Fibroblast of lung (primary cell): ENCODE measurements at regions not wholly inside any gene's neighbourhood (a gene's known extent, or its start where the extent isn't known, plus 50 kb on each side); places are given as distances from the start of the nearest gene placed in this dataset.

Experiments used
- DNase-seq, 2 donors: peaks; one replicate each; pipeline versions ENCODE4 v3.0.0 to v3.0.0-alpha.2; 2010; ENCODE audit warnings: low read depth in 2 of 2
- H2AFZ ChIP-seq: 2 replicates; pipeline ENCODE4 v1.5.1; 2012; ENCODE audit warnings: low read length, control low read depth, inconsistent platforms
- H3K27ac ChIP-seq: 2 replicates; pipeline ENCODE4 v1.5.1; 2011; ENCODE audit warnings: low read length, control low read depth; ENCODE audit not compliant: insufficient read depth
- H3K27me3 ChIP-seq: 2 replicates; pipeline ENCODE4 v1.5.1; 2011; ENCODE audit warnings: mild to moderate bottlenecking, low read length; ENCODE audit not compliant: control insufficient read depth, insufficient read depth
- H3K36me3 ChIP-seq: 2 replicates; pipeline ENCODE4 v1.5.1; 2011; ENCODE audit warnings: low read length; ENCODE audit not compliant: control insufficient read depth, insufficient read depth
- H3K4me1 ChIP-seq: 2 replicates; pipeline ENCODE4 v1.5.1; 2011; ENCODE audit warnings: low read length; ENCODE audit not compliant: control insufficient read depth, insufficient read depth; ENCODE audit errors: extremely low read depth
- H3K4me2 ChIP-seq: 2 replicates; pipeline ENCODE4 v1.5.1; 2011; ENCODE audit warnings: low read length, control low read depth; ENCODE audit not compliant: insufficient read depth; ENCODE audit errors: extremely low read depth
- H3K4me3 ChIP-seq, 4 experiments: fragments of 200-600 bp in 1 of 4; sonication (generic) in 1 of 4; replicated peaks in 1 of 4; 2 replicates each; pipeline ENCODE4 v1.5.1; 2011 to 2016; ENCODE audit warnings: low read length in 4 of 4, low read depth in 3 of 4, mild to moderate bottlenecking in 3 of 4, control low read depth in 2 of 4, inconsistent platforms in 1 of 4, mixed read lengths in 1 of 4; ENCODE audit not compliant: insufficient read depth in 1 of 4; ENCODE audit errors: control extremely low read depth in 1 of 4
- H3K79me2 ChIP-seq: 2 replicates; pipeline ENCODE4 v1.5.1; 2012; ENCODE audit warnings: mild to moderate bottlenecking, low read length, inconsistent platforms; ENCODE audit not compliant: control insufficient read depth, insufficient read depth
- H3K9ac ChIP-seq: 2 replicates; pipeline ENCODE4 v1.5.1; 2011; ENCODE audit warnings: mild to moderate bottlenecking, low read length, control low read depth; ENCODE audit not compliant: insufficient read depth
- H3K9me3 ChIP-seq: 2 replicates; pipeline ENCODE4 v1.5.1; 2012; ENCODE audit warnings: low read depth, low read length; ENCODE audit not compliant: control insufficient read depth, insufficient read depth
- H4K20me1 ChIP-seq: 2 replicates; pipeline ENCODE4 v1.5.1; 2011; ENCODE audit warnings: low read length; ENCODE audit not compliant: control insufficient read depth, insufficient read depth; ENCODE audit errors: extremely low read depth
- EZH2 ChIP-seq: IDR thresholded peaks from 2 replicates; pipeline ENCODE4 v1.5.1; 2012; ENCODE audit warnings: low read length, control low read depth, mild to moderate bottlenecking; ENCODE audit errors: missing control alignments
- TF ChIP-seq, protein P1 (sequence below), 2 donors: IDR thresholded peaks in 1 of 2; conservative IDR thresholded peaks in 1 of 2; 1 replicate in 1 of 2; 2 replicates in 1 of 2; pipeline ENCODE4 v1.5.1; 2011 to 2012; ENCODE audit warnings: low read length in 2 of 2, control low read depth in 1 of 2, inconsistent platforms in 1 of 2, low read depth in 1 of 2, mild to moderate bottlenecking in 1 of 2

DNA sequence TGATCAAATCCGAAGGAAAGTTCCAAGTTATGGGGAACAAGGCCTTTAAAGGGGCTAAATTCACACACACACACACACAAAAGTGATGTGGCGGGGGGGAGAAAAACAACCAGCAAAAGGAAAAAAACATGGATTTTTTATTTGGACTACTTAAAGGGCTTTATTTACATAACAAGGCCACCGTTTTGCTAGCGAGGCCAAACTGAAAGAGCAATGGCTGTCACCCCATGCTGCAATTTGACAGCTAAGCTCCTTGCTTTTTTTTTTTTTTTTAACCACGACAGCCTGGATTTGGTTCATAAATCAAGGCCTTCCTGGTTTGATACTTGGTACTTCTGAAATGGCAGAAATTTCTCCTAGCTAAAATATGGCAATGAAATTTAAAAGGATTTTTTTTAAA lies 99.6 kb upstream of the PTCHD1 start:
- no peak overlapping the region for H3K4me2 ChIP-seq
- no peak for DNase-seq
- no peaks in the 10 kb centered on the region for H3K4me1 ChIP-seq
- H2AFZ ChIP-seq: no peak overlapping the region
- H3K9ac ChIP-seq: no peak overlapping the region
- no peaks in the 10 kb centered on the region for H4K20me1 ChIP-seq
- TF ChIP-seq, protein P1, sequence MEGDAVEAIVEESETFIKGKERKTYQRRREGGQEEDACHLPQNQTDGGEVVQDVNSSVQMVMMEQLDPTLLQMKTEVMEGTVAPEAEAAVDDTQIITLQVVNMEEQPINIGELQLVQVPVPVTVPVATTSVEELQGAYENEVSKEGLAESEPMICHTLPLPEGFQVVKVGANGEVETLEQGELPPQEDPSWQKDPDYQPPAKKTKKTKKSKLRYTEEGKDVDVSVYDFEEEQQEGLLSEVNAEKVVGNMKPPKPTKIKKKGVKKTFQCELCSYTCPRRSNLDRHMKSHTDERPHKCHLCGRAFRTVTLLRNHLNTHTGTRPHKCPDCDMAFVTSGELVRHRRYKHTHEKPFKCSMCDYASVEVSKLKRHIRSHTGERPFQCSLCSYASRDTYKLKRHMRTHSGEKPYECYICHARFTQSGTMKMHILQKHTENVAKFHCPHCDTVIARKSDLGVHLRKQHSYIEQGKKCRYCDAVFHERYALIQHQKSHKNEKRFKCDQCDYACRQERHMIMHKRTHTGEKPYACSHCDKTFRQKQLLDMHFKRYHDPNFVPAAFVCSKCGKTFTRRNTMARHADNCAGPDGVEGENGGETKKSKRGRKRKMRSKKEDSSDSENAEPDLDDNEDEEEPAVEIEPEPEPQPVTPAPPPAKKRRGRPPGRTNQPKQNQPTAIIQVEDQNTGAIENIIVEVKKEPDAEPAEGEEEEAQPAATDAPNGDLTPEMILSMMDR (conservative IDR thresholded peaks at IDR 0.05 in 1 of 2, IDR thresholded peaks at IDR 0.05 in 1 of 2; ENCODE audit: low read depth in 1 of 2, low read length in 2 of 2): no peak
- no peak for TF ChIP-seq EZH2
- H3K27me3 ChIP-seq: no peaks in the 10 kb centered on the region
- H3K27ac ChIP-seq: no peak overlapping the region
- H3K79me2 ChIP-seq: no peaks in the 10 kb centered on the region
- no peaks in the 10 kb centered on the region for H3K9me3 ChIP-seq
- no peak overlapping the region for H3K4me3 ChIP-seq
- no peaks in the 10 kb centered on the region for H3K36me3 ChIP-seq

DNA sequence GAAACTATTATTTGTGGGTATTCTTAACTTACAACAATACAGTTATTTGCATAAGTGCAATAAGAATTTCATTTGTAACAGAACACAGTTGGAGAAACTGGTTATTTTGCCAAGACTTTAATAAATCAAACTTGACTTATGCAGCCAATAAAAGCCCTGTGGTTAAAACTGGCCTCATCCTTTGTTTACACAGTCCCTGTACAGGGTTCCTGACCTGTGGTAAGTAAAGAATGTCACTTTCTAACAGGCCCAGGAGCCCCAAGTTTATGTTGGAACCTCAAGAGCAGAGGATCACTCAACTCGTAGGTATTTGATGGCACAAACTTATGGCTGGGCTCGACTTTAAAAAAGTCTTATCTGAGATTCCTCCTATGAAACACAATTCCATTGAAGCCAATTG lies 88.6 kb upstream of the PTCHD1 start:
- Histone ChIP-seq H3K4me3 (no peak overlapping the region), H3K36me3 (no peaks in the 10 kb centered on the region), H3K4me2 (no peak overlapping the region), H3K79me2 (no peaks in the 10 kb centered on the region), H2AFZ (no peak overlapping the region), H3K9me3 (no peaks in the 10 kb centered on the region), H3K4me1 (no peaks in the 10 kb centered on the region), H3K9ac (no peak overlapping the region), H3K27me3 (no peaks in the 10 kb centered on the region), H3K27ac (no peak overlapping the region), H4K20me1 (no peaks in the 10 kb centered on the region)
- TF ChIP-seq EZH2: no peak
- TF ChIP-seq, protein P1 (conservative IDR thresholded peaks at IDR 0.05 in 1 of 2, IDR thresholded peaks at IDR 0.05 in 1 of 2; ENCODE audit: low read depth in 1 of 2, low read length in 2 of 2): no peak
- DNase-seq: peak; percentile 69 to 82

DNA sequence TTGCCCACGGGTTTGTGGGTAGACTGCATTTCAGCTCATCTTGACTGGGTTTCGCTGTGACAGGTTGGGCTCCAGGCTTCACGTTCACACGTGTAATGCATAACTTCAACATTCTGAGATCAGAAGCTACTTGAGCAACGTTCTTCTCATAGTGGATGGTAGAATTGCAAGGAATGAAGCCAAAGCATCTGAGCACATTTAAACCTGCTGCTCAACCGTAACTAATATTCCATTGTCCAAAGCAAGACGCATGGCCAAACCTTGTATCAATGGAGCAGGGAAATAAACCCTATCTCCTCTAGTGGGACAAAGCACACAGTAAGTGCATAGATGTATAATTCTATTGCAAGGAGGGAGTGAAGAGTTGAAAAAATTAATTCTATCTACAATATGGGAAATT lies 86.5 kb upstream of the PTCHD1 start:
- H3K36me3 ChIP-seq: no peaks in the 10 kb centered on the region
- H3K27ac ChIP-seq: no peak overlapping the region
- no peaks in the 10 kb centered on the region for H4K20me1 ChIP-seq
- H3K9ac ChIP-seq: no peak overlapping the region
- H3K9me3 ChIP-seq: no peaks in the 10 kb centered on the region
- no peak overlapping the region for H3K4me3 ChIP-seq
- TF ChIP-seq, protein P1 (conservative IDR thresholded peaks at IDR 0.05 in 1 of 2, IDR thresholded peaks at IDR 0.05 in 1 of 2; ENCODE audit: low read depth in 1 of 2, low read length in 2 of 2): no peak
- no peak for TF ChIP-seq EZH2
- no peak overlapping the region for H2AFZ ChIP-seq
- H3K4me1 ChIP-seq: no peaks in the 10 kb centered on the region
- no peaks in the 10 kb centered on the region for H3K79me2 ChIP-seq
- H3K27me3 ChIP-seq: no peaks in the 10 kb centered on the region
- no peak for DNase-seq
- H3K4me2 ChIP-seq: no peak overlapping the region
